Suprapubic skin (tissue), 2 donors: ENCODE measurements at regions not wholly inside any gene's neighbourhood (a gene's known extent, or its start where the extent isn't known, plus 50 kb on each side); places are given as distances from the start of the nearest gene placed in this dataset.

ENCODE experiments used
- EP300 ChIP-seq: sonication (generic); formaldehyde crosslinking; IDR thresholded peaks from one replicate; pipeline ENCODE4 v1.6.1; 2017; ENCODE audit warnings: antibody characterized with exemption
- POLR2A ChIP-seq, 2 donors: fragments of 450-650 bp; IDR thresholded peaks; one replicate each; pipeline ENCODE4 v1.6.1; 2017; ENCODE audit warnings: antibody characterized with exemption in 2 of 2, mild to moderate bottlenecking in 2 of 2, moderate library complexity in 2 of 2

DNA sequence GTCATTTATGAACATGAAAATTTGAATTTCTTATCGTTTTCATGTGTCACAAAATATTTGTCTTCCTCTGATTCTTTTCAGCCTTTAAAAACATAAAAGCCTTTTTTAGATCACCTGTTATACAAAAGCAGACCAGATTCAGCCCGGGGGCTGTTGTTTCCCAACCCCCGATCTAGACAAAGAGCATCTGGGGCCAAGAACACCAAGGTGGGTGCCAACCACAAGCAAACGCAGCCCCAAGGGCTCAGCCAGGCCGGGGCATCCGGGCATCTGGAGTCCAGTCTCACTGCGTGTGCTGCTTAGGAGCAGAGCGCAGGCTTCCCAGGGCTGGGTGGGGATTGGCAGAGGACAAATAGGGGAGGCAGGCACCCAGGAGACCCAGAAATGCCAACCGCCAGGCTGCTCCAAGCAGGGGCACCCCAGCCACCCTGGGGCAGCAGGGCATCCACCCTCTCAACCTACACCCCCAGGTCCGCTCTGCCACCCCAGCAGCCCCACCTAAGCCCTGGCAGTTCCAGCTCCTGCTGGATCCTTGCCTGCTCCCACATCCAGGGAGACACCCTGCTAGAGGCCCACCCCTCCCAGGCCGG is 78.0 kb downstream of the HMX1 start:
- TF ChIP-seq EP300 (no peak), POLR2A (IDR thresholded peaks at IDR 0.05) (no peak)
